NCI-H1092 treated with DMSO at 0.1 percent for 48 hours (cell line): ENCODE measurements at regions not wholly inside any gene's neighbourhood (a gene's known extent, or its start where the extent isn't known, plus 50 kb on each side); places are given as distances from the start of the nearest gene placed in this dataset.

ENCODE experiments used
- DNase-seq: peaks from one replicate; lab custom pipeline; 2025; lab: John Stamatoyannopoulos, UW

DNA sequence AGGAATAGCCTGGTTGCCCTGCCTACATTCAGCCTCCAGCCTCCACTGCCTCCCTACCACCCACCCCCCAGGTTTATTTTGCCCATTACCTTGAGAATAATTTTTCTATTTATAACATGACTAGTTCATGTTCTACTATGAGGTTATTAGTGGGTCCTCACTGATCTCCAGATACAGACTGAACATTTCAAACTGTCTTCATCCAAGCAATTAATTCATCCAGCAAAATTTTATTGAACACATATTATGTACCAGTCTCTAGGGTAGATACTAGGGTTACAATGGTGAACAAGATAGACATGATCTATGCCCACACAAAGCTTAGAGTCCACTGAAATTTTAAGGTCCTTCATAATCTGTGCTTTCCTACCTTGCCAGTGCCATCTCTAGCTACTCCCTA lies 51.6 kb upstream of the FHIP2A start:
- DNase-seq: no peak

DNA sequence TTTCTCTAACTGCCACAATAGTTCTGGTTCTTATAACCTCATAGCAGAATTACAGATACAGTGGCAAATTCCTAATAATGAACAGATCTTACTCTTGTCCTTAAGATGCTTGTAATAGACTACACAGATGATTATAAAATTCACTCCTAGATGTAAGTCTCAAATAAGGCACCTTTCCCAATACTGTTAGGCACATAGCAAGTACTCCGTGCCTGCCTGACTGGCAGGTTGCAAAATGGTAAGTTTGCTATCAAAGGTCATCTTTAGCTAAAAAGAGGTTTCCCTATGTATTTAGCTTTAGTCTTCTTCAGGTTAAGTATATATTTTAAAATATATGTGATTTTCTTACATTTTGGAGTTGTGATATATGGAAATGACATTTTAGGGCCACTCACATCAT lies 50.4 kb upstream of the FHIP2A start:
- DNase-seq: no peak

DNA sequence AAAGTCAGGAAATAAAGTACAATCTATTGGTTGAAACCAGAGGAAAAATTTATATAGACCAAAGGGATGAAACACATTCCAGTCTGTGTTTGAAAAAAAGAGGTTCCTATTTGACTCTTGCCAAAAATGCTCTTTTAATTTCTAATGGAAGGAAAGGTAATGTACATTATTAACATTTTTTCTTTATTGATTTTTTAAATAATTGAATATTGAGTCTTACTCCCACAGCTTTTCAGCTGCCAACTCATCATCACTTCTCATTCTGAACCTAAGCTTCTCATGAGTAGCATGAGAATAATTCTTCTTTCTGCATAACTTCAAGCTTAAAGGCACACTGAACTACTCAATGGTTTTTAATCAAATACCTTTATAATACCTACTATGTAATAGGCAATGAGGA lies 49.8 kb upstream of the FHIP2A start:
- DNase-seq: no peak
